IMR-90 (cell line): ENCODE measurements at regions not wholly inside any gene's neighbourhood (a gene's known extent, or its start where the extent isn't known, plus 50 kb on each side); places are given as distances from the start of the nearest gene placed in this dataset.

ENCODE experiments used
- ATAC-seq: fragments of 200-7000 bp; cut with Tn5 transposase; 2 replicates; pipeline ENCODE4 v1.9.1; 2020; ENCODE audit warnings: low read depth, mild to moderate bottlenecking, moderate library complexity
- BruUV-seq: library from RNA; stranded (reverse); fragments of 400-500 nt; replicated peaks from 2 replicates; lab custom pipeline; 2021; lab: Mats Ljungman, UMichigan
- CTCF ChIA-PET: fragments of 300-600 bp; formaldehyde crosslinking; extraction: SDS; loops from one replicate; lab custom pipeline; 2021; ENCODE audit warnings: antibody characterized with exemption; lab: Yijun Ruan, JAX
- POLR2A ChIA-PET: fragments of 300-600 bp; sonication (Branson Sonifier 250); formaldehyde crosslinking; loops from one replicate; lab custom pipeline; 2022; ENCODE audit warnings: antibody characterized with exemption; ENCODE audit not compliant: unreplicated experiment; lab: Charles Lee
- DNase-seq: peaks from one replicate; pipeline ENCODE4 v3.0.0; 2013
- H2AFZ ChIP-seq: replicated peaks from 2 replicates; pipeline ENCODE3; 2013; ENCODE audit warnings: low read length, mild to moderate bottlenecking; ENCODE audit not compliant: poor library complexity
- H2AK5ac ChIP-seq: 2 replicates; pipeline ENCODE4 v1.6.1; 2013; ENCODE audit warnings: low read depth, low read length, inconsistent platforms
- H2AK9ac ChIP-seq: replicated peaks from 2 replicates; pipeline ENCODE3; 2013; ENCODE audit warnings: mild to moderate bottlenecking, low read depth, low read length, moderate library complexity; ENCODE audit not compliant: poor library complexity
- H2BK120ac ChIP-seq: 2 replicates; pipeline ENCODE4 v1.6.1; 2013; ENCODE audit warnings: low read depth, low read length, inconsistent platforms
- H2BK15ac ChIP-seq: 3 replicates; pipeline ENCODE4 v1.6.1; 2013; ENCODE audit warnings: low read depth, low read length, inconsistent platforms
- H2BK20ac ChIP-seq: 2 replicates; pipeline ENCODE4 v1.6.1; 2013; ENCODE audit warnings: low read depth, mild to moderate bottlenecking, inconsistent platforms, low read length, moderate library complexity
- H2BK5ac ChIP-seq: 2 replicates; pipeline ENCODE4 v1.6.1; 2013; ENCODE audit warnings: mild to moderate bottlenecking, low read depth, low read length, inconsistent platforms; ENCODE audit not compliant: poor library complexity, severe bottlenecking
- H3K14ac ChIP-seq: replicated peaks from 2 replicates; pipeline ENCODE4 v1.6.1; 2013; ENCODE audit warnings: low read depth, low read length, inconsistent platforms
- H3K18ac ChIP-seq: 2 replicates; pipeline ENCODE4 v1.6.1; 2013; ENCODE audit warnings: low read depth, low read length, control low read depth
- H3K23ac ChIP-seq: 2 replicates; pipeline ENCODE4 v1.6.1; 2013; ENCODE audit warnings: low read depth, low read length, inconsistent platforms
- H3K27ac ChIP-seq: 2 replicates; pipeline ENCODE4 v1.5.1; 2013; ENCODE audit warnings: mild to moderate bottlenecking, control low read depth, low read length; ENCODE audit not compliant: insufficient read depth
- H3K27me3 ChIP-seq: 2 replicates; pipeline ENCODE4 v1.6.1; 2013; ENCODE audit warnings: low read length; ENCODE audit not compliant: control insufficient read depth, insufficient read depth
- H3K36me3 ChIP-seq: 2 replicates; pipeline ENCODE4 v1.6.1; 2013; ENCODE audit warnings: low read length, mixed read lengths; ENCODE audit not compliant: control insufficient read depth, insufficient read depth
- H3K4ac ChIP-seq: 2 replicates; pipeline ENCODE4 v1.6.1; 2013; ENCODE audit warnings: low read depth, low read length, inconsistent platforms
- H3K4me1 ChIP-seq: 2 replicates; pipeline ENCODE4 v1.6.1; 2013; ENCODE audit warnings: low read length, mixed read lengths; ENCODE audit not compliant: control insufficient read depth, insufficient read depth
- H3K4me2 ChIP-seq: 2 replicates; pipeline ENCODE4 v1.6.1; 2013; ENCODE audit warnings: low read depth, mild to moderate bottlenecking, control low read depth, low read length, moderate library complexity
- H3K4me3 ChIP-seq: 2 replicates; pipeline ENCODE4 v1.5.1; 2013; ENCODE audit warnings: low read depth, mild to moderate bottlenecking, control low read depth, low read length, moderate library complexity; ENCODE audit not compliant: insufficient read depth
- H3K56ac ChIP-seq: 2 replicates; pipeline ENCODE4 v1.6.1; 2013; ENCODE audit warnings: low read length, inconsistent platforms; ENCODE audit not compliant: insufficient read depth; ENCODE audit errors: extremely low read depth
- H3K79me1 ChIP-seq, 2 experiments: 2 replicates each; pipeline ENCODE4 v1.6.1; 2013; ENCODE audit warnings: low read length in 2 of 2, inconsistent platforms in 1 of 2, low read depth in 1 of 2
- H3K9ac ChIP-seq: 2 replicates; pipeline ENCODE4 v1.6.1; 2013; ENCODE audit warnings: low read depth, low read length, control low read depth
- H3K9me1 ChIP-seq: 2 replicates; pipeline ENCODE4 v1.6.1; 2013; ENCODE audit warnings: low read length, inconsistent platforms; ENCODE audit not compliant: insufficient read depth
- H3K9me3 ChIP-seq: 2 replicates; pipeline ENCODE4 v1.6.1; 2013; ENCODE audit warnings: low read length; ENCODE audit not compliant: control insufficient read depth, insufficient read depth
- H4K20me1 ChIP-seq: 2 replicates; pipeline ENCODE4 v1.6.1; 2013; ENCODE audit warnings: low read length, inconsistent platforms; ENCODE audit not compliant: insufficient read depth
- H4K5ac ChIP-seq: 2 replicates; pipeline ENCODE4 v1.6.1; 2013; ENCODE audit warnings: mild to moderate bottlenecking, low read depth, low read length, control low read depth
- H4K8ac ChIP-seq, 2 experiments: 2 replicates each; pipeline ENCODE4 v1.6.1; 2013; ENCODE audit warnings: low read depth in 2 of 2, low read length in 2 of 2, control low read depth in 1 of 2, inconsistent platforms in 1 of 2
- H4K91ac ChIP-seq: 2 replicates; pipeline ENCODE4 v1.6.1; 2013; ENCODE audit warnings: low read depth, low read length, inconsistent platforms; ENCODE audit not compliant: insufficient read depth
- BHLHE40 ChIP-seq: fragments of 150-350 bp; IDR thresholded peaks from 2 replicates; pipeline ENCODE4 v1.6.1; 2016; ENCODE audit warnings: mild to moderate bottlenecking, low read depth, low read length
- CEBPB ChIP-seq: IDR thresholded peaks from 2 replicates; pipeline ENCODE4 v1.6.1; 2012; ENCODE audit warnings: low read depth, low read length, improper control_type of control experiment
- CHD1 ChIP-seq: IDR thresholded peaks from 2 replicates; pipeline ENCODE4 v1.6.1; 2012; ENCODE audit warnings: low read depth, low read length, improper control_type of control experiment
- CTCF ChIP-seq: conservative IDR thresholded peaks from 2 replicates; pipeline ENCODE4 v1.5.1; 2012; ENCODE audit warnings: mild to moderate bottlenecking, low read depth, low read length, improper control_type of control experiment
- ELK1 ChIP-seq: fragments of 150-350 bp; IDR thresholded peaks from 2 replicates; pipeline ENCODE4 v1.6.1; 2016; ENCODE audit warnings: low read depth, mild to moderate bottlenecking, low read length, moderate library complexity, borderline replicate concordance
- FOS ChIP-seq: fragments of 150-350 bp; IDR thresholded peaks from 2 replicates; pipeline ENCODE4 v1.6.1; 2016; ENCODE audit warnings: low read depth, low read length
- MAFK ChIP-seq: IDR thresholded peaks from 2 replicates; pipeline ENCODE4 v1.6.1; 2012; ENCODE audit warnings: low read depth, low read length, improper control_type of control experiment
- MAZ ChIP-seq: IDR thresholded peaks from 2 replicates; pipeline ENCODE4 v1.6.1; 2012; ENCODE audit warnings: low read depth, mild to moderate bottlenecking, low read length, improper control_type of control experiment, moderate library complexity, borderline replicate concordance
- MXI1 ChIP-seq: IDR thresholded peaks from 2 replicates; pipeline ENCODE4 v1.6.1; 2012; ENCODE audit warnings: low read depth, mild to moderate bottlenecking, low read length, moderate library complexity, borderline replicate concordance
- NFE2L2 ChIP-seq: fragments of 150-350 bp; IDR thresholded peaks from 2 replicates; pipeline ENCODE4 v1.6.1; 2016; ENCODE audit warnings: low read depth, mild to moderate bottlenecking, low read length
- POLR2A ChIP-seq: IDR thresholded peaks from 2 replicates; pipeline ENCODE4 v1.6.1; 2012; ENCODE audit warnings: mild to moderate bottlenecking, low read depth, low read length
- RAD21 ChIP-seq: IDR thresholded peaks from 2 replicates; pipeline ENCODE4 v1.6.1; 2012; ENCODE audit warnings: low read length, improper control_type of control experiment
- RCOR1 ChIP-seq: IDR thresholded peaks from 2 replicates; pipeline ENCODE4 v1.6.1; 2012; ENCODE audit warnings: mild to moderate bottlenecking, low read length, improper control_type of control experiment; ENCODE audit not compliant: insufficient replicate concordance
- RFX5 ChIP-seq: IDR thresholded peaks from 2 replicates; pipeline ENCODE4 v1.8.0; 2012; ENCODE audit warnings: low read depth, mild to moderate bottlenecking, low read length, moderate library complexity
- SMC3 ChIP-seq: fragments of 150-350 bp; IDR thresholded peaks from 2 replicates; pipeline ENCODE4 v1.6.1; 2016; ENCODE audit warnings: low read depth, mild to moderate bottlenecking, antibody characterized with exemption, low read length, moderate library complexity
- USF2 ChIP-seq: fragments of 150-350 bp; IDR thresholded peaks from 2 replicates; pipeline ENCODE4 v1.6.1; 2017; ENCODE audit warnings: mild to moderate bottlenecking, antibody characterized with exemption, low read length, low read depth
- dilution Hi-C: fragments of 300-500 bp; cut with HindIII; formaldehyde crosslinking; loops from one replicate; pipeline ENCODE4 v1.14.3; 2018; ENCODE audit warnings: low sequenced_read_pairs; ENCODE audit not compliant: unreplicated experiment
- in situ Hi-C: fragments of 300-500 bp; cut with MboI; formaldehyde crosslinking; loops from 3 replicates; pipeline ENCODE4 v1.14.3; 2019; ENCODE audit warnings: low sequenced_read_pairs, inconsistent platforms, mixed read lengths
- intact Hi-C: fragments of 100-400 bp; cut with micrococcal nuclease; formaldehyde crosslinking; loops from 2 replicates; pipeline ENCODE4 v1.10.0; 2022

- H3K27me3 ChIP-seq: no peaks in the 10 kb centered on the region
- no peak overlapping the region for H2BK5ac ChIP-seq
- no peak overlapping the region for H3K4me3 ChIP-seq
- no TSS peak for BruUV-seq
- H3K9me1 ChIP-seq: no peaks in the 10 kb centered on the region
- no peak overlapping the region for H2AFZ ChIP-seq
- no peak overlapping the region for H3K4me2 ChIP-seq
- no peak overlapping the region for H2BK120ac ChIP-seq
- no peak overlapping the region for H3K27ac ChIP-seq
- H3K23ac ChIP-seq: no peak overlapping the region
- no peak overlapping the region for H3K14ac ChIP-seq
- no peak overlapping the region for H3K9ac ChIP-seq
- H4K91ac ChIP-seq: no peak overlapping the region
- H3K4me1 ChIP-seq: no peaks in the 10 kb centered on the region
- no peak overlapping the region for H3K18ac ChIP-seq
- no peak overlapping the region for H3K56ac ChIP-seq
- no peak overlapping the region for H4K5ac ChIP-seq
- no peak overlapping the region for H2BK20ac ChIP-seq
- H4K8ac ChIP-seq: no peak overlapping the region
- TF ChIP-seq MAFK: no peak
- no peak for TF ChIP-seq RCOR1
- no peak for TF ChIP-seq MAZ
- no peak for TF ChIP-seq CHD1
- TF ChIP-seq SMC3: no peak
- no peak for TF ChIP-seq FOS
- no peak for TF ChIP-seq CTCF
- no peak for TF ChIP-seq MXI1
- TF ChIP-seq POLR2A: no peak
- no peak for TF ChIP-seq USF2
- no peak for TF ChIP-seq NFE2L2
- TF ChIP-seq CEBPB: no peak
- TF ChIP-seq RAD21: no peak
- TF ChIP-seq RFX5: no peak
- no peak for TF ChIP-seq ELK1
- no peak for TF ChIP-seq BHLHE40
- H4K20me1 ChIP-seq: no peaks in the 10 kb centered on the region
- DNase-seq (no peak), ATAC-seq (no peak)
- intact Hi-C loops: no loop called here
- in situ Hi-C loops: no loop called here
- dilution Hi-C loops: no loop called here
- no peaks in the 10 kb centered on the region for H3K79me1 ChIP-seq
- POLR2A ChIA-PET: no interaction called here
- H2AK5ac ChIP-seq: no peak overlapping the region
- H3K4ac ChIP-seq: no peak overlapping the region
- H3K9me3 ChIP-seq: no peaks in the 10 kb centered on the region
- no peaks in the 10 kb centered on the region for H3K36me3 ChIP-seq
- no peak overlapping the region for H2AK9ac ChIP-seq
- CTCF ChIA-PET: no interaction called here
- no peak overlapping the region for H2BK15ac ChIP-seq
These were observed 481.7 kb downstream of the NAF1 start for GRCh38 chr4:162684998-162685397.
